GM20431 (cell line): ENCODE measurements at regions not wholly inside any gene's neighbourhood (a gene's known extent, or its start where the extent isn't known, plus 50 kb on each side); places are given as distances from the start of the nearest gene placed in this dataset.
"Not testable (repeated sequence)": the region's sequence is repeated elsewhere in the genome, so short reads cannot be mapped to it uniquely, and the experiment has no call there.

Source experiments
- in situ Hi-C: fragments of 300-500 bp; cut with MseI, MboI; formaldehyde crosslinking; loops from one replicate; pipeline ENCODE4 v1.15.0; 2020; ENCODE audit warnings: low sequenced_read_pairs; ENCODE audit not compliant: unreplicated experiment

DNA sequence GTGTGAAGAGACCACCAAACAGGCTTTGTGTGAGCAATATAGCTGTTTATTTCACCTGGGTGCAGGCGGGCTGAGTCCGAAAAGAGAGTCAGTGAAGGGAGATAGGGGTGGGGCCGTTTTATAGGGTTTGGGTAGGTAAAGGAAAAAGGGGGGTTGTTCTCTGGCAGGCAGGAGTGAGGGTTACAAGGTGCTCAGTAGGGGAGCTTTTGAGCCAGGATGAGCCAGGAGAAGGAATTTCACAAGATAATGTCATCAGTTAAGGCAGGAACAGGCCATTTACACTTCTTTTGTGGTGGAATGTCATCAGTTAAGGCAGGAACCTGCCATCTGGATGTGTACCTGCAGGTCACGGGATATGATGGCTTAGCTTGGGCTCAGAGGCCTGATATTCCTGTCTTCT lies 768.4 kb upstream of the KIRREL3 start:
- in situ Hi-C loops: not testable (repeated sequence)

DNA sequence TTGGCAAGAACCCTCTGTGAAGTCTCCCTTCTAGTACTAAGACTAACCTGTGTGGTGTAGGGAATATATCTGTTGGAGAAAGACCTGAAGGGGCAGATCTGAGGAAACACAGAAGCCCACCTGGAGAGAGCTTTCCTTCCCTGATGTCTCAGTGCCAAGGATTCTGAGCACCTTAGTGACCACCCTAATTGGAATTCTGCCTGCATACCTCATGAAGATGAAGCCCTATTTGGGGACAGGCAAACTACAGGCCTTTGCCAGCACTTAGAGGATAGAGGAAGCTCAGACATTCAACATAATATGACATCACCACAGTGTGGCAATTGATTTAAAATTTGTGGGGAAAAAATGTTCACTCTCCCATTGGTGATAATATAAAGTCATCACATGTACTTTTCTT lies 766.2 kb upstream of the KIRREL3 start:
- in situ Hi-C loops: no loop called here

DNA sequence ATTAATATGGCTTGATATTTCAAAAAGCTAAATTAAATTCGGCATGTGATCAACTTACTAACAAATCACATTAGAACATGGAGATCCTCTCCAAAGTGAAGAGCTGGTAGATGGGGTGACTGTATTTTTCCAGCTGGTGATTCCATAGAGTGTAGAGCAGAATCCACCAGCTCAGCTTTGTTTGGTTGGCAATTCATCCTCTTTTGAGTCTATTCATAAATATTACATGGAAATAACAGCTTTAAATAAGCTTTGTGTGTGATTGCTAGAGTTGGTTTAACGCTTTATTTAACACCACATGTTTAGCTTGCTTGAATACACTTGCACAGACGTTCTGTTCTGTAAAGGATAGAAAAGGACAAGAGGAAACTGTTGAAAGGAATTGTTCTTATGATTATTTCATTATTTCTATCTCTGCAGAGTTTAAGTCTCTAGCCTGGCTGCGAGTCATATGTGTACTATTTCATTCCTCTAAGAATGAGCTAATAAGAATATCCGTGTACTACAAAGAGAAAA lies 738.3 kb upstream of the KIRREL3 start:
- in situ Hi-C loops: no loop called here

DNA sequence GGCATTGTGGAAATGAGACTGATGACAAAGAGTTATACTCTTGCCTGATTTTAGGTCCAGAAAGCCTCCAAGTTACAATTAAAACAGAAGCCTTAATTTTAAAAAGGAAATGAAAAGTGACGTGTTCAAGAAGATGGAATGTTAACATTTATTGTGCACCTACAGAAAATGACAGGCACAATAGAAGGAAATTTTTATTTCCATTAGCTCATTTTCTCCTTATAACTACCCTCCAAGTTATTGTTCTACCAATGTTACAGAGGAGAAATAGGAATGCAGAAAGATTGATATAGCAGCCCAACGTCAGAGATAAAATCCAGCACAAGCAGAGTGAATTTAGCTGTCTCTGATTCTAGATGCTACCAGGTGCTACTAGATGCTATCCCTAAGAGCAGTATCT lies 736.9 kb upstream of the KIRREL3 start:
- in situ Hi-C loops: no loop called here

DNA sequence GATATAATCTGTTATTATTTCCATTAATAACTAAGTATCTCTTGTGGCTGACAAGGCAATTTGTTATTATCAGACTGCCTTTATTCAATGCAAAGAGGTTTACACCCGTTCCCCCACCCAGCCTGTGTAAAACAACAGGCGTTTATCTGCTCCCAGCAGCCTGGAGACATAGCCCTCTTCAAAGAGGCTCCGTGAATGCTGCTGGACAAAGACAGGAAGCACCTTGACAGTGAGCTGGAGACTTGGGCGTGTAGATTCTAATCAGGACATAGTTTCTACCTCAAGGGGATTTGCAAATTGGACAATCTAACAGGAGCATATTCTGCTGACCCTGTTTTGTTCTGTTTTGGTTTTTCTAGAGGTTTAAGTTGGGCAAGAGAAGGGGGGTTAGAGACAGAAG lies 733.0 kb upstream of the KIRREL3 start:
- in situ Hi-C loops: no loop called here

DNA sequence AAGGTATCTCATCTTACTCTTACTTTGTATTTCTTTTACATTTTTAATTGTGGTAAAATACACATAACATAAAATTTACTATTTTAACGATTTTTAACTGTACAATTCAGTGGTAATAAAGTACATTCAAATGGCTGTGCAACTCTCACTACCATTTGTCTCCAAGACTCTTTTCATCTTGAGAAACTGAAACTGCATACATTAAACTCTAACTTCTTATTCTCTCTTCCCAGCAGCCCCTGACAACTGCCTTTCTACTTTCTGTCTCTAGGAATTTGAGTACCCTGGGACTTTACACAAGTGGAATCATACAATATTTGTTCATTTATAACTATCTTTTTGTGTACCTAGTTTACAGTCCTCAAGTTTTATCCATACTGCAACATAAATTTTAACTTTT lies 725.8 kb upstream of the KIRREL3 start:
- in situ Hi-C loops: no loop called here

DNA sequence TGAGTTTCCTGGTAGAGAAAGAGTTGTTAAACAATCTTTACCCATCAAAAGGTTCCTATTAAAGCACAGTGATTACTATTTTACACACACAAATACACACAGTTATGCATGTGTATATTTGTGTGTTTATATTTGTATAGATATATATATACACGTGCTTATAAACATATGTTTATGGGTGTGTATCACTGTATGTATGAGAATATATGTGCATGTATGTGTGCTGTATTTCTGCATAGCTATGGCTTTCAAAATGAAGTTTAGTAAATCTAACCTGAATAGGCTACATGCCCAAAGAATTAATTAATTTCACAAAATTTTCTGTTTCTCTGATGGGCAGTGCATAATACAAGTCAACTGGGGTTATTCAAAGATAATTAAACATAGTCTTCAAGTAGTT lies 723.1 kb upstream of the KIRREL3 start:
- in situ Hi-C loops: no loop called here

DNA sequence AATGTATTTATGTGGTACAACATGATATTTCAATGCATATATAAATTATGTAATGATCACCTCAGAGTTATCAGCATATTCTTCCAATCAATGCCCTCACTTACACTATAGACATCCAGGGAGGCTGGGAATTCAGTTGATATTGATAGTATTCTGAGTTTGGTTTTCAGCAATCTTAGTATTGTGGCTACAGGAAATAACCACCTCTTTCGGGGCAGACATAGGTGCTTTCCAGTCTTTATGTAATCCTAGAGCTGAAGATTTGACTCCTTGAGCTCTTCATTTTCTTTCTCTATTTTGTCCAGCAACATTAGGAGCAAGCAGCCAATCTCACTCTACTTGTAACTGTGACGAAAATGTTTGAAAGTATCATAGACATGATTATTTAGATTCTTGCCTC lies 712.7 kb upstream of the KIRREL3 start:
- in situ Hi-C loops: no loop called here

DNA sequence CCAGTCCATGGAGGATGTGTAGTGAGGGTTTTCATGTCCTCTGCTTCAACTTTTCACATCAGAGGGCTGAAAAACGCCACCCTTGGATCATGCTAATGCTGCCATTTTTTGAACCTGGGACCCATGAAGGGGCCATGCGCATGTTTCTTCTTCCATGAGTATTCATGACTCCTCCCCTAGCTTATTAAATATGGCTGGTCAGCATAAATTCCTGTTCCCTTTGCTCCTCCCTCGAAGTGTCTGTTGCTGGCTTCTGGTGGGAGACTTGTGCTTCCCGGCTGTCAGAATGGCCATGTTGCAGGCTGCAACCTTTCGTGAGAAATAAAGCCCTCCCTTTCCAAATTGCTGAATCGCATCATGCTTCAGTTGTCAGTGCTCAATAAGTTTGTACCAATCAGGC lies 711.2 kb upstream of the KIRREL3 start:
- in situ Hi-C loops: no loop called here

DNA sequence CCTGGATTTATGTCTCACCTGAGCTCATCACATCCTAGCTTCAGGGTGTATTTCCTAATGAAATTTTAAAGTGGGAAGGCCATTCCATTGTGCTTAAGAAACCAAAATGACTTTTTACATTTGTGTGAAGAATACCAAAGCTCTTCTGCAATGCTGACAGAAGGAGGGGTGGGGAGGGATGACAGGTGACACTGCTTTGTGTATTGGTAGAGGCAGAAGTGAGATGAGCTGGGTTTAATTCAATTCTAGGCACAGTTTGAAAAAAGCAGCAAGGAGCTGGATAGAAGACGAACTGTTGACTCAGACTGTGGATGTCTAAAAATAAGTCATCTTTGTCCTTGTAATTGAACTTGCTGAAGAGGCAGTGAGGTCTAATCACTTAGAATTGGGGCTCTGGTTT lies 710.3 kb upstream of the KIRREL3 start:
- in situ Hi-C loops: no loop called here

DNA sequence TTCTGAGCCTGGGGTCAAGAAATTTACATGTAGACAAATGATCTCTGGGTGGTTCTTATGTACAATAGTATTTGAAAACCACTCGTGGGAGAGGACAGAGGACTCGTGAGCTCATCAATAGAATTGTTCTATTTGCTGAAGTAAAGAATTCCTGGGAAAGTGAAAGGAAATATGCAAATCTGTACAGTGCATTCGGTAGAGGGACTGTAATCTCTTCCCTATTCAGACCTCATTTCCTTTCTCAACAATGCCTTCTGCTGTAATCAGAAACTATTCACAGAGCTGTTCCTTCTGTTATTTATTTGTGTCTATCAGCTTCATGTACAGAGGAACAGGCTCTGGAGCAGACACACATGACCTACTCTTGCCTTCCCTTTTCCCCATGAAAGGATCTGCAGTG lies 709.4 kb upstream of the KIRREL3 start:
- in situ Hi-C loops: no loop called here

DNA sequence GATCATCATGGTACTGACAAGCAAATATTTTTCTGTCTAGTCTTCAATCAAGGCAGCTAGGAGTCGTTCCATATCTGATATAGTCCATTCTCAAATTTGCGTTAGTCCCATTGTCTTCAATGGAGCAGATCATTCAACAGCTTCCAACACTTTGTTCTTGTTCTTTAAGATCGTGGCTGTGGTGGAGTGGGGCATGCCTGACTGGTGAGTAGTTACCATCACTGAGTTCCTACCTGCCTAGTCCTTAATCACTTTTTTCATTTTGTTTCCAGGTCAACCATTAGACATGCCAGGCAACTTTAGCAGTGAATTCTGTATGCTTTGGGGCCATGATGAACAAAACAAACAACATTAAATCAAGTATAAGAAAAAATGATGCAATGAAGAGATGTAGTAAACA lies 693.1 kb upstream of the KIRREL3 start:
- in situ Hi-C loops: no loop called here

DNA sequence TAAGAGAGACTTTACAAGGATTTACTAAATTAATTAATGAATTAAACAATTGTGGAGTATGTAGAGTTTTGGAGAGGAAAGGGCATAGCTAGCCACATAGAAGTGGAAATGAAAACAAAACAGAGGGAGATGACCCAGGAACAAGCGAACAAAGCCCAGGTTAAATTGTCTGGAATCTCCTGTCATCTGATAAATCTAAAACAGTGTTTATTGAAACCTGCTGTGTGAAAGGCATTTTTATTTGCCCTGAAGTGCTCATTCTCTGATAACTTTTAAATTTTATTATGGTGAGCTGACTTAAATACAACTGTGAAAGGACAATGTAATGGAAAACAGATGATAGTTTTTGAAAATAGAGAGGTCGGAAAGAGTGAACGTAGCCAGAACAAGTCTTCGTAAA lies 682.8 kb upstream of the KIRREL3 start:
- in situ Hi-C loops: no loop called here

DNA sequence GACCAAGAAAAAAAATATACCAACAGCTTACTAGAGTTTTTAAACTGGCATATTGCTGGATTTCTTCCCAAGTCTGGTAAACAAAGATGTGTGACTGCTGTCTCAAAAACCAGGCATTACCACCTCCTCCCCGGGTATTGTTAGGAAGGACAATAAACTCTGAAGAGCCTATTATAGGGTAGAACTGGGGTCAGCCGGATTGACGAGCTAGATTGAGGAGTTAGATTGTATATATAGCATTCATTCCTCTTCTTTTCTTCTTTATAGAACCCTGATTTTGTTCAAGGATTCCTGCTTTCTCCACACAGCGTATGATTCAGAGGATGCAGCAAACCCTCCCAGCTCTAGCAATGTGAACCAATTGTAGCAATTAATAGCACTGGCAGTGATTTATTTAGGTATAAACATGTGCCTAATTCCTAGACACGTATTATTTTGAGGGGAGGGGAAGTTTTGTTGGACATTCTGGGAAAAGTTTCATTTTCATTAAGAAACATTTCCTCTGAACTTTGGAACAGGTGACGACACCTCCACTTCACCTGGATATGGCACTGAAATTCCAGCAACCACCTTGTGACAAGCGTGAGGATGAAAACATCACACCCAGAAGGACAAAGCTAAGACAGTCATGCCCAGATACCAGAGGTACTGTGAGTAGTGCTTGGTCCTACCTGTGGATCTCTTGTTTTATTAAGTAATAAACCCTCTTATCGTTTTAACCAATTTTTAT lies 679.4 kb upstream of the KIRREL3 start:
- in situ Hi-C loops: no loop called here

DNA sequence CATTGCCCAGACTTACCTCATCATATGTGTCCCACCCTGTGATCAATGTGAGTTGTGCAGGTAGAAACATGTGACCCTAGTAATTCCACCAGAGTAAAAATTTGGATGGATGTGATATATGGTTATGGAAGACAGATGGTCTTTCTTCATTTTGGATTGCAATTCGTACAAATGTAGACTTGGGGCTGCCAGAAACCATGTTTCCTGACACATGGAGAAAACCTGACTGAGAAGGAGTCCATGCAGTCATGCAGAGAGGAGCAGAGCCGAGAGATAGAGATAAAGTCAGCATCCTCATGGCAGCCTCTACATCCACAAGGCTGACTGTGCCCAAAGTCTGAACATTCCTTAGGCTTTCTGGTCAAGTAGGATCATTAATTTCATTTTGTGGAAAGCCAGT lies 678.1 kb upstream of the KIRREL3 start:
- in situ Hi-C loops: no loop called here

DNA sequence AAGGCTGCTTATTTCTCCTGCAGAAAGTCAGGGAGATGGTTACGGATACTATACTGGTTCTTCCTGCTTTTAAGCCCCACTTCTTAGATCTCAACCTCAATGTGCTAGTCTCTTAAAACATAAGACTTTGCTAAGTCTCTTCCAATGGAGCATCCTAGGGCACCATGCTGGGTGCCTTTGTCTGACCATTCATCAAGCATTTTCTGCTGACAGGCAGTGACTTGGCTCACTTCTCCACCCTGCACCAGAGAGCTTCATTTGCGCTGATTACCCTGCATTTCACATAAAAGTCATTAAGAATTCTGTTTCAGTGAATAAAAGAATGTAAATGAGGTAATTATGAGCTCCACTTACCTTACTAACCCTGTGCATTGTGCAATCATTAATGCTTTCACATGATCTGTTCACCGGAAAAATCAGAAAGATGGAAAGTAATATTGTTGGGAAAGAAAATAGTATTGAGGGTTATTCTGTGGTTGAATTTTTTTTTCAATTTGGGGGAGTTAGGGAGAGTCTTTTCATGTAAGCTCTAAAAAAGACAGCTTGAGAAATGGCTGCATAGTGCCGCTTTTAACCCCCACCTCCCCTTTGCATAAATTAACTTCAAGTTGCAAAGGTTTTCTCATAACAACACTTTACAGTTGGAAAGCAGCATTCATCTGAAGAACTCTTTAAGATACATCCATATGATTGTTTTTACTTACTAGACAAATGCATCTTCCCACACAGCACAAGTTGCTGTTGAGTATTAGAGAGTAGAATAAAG lies 677.3 kb upstream of the KIRREL3 start:
- in situ Hi-C loops: no loop called here

DNA sequence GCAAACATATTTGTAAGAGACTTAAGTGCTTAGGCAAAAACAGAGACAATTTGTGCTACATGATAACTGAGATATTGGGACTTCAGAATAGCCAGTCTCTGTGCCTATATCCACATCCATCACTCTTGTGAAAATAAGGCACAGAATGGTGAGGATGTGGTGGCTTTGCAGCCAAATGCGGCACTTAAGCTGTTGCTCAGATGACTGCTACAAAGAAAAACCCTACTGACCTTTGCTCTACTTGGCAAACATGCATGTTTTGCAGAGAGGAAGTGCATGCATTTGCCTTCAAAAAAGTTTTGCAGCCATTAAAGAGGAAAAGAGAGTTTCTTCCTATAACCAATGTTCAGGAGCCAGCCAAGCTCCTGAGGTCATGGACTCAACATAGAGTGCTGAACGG lies 675.0 kb upstream of the KIRREL3 start:
- in situ Hi-C loops: no loop called here

DNA sequence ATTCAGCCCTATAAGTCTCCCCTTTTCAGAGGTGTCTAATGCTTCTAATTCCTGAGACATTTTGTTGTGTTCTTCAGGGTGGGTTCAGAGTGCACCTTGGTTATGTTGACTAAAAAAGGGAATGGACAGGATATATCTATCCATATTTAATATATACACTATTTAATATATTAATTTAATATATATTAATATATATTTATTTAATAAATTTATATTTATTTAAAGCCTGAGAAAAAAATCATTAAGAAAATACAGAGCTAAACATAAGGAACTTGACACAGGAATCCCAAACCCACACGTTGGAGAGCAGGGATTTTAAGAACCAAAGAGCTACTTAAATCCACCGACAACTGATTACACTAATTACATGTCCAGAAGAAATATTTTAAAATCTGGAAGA lies 674.2 kb upstream of the KIRREL3 start:
- in situ Hi-C loops: no loop called here

DNA sequence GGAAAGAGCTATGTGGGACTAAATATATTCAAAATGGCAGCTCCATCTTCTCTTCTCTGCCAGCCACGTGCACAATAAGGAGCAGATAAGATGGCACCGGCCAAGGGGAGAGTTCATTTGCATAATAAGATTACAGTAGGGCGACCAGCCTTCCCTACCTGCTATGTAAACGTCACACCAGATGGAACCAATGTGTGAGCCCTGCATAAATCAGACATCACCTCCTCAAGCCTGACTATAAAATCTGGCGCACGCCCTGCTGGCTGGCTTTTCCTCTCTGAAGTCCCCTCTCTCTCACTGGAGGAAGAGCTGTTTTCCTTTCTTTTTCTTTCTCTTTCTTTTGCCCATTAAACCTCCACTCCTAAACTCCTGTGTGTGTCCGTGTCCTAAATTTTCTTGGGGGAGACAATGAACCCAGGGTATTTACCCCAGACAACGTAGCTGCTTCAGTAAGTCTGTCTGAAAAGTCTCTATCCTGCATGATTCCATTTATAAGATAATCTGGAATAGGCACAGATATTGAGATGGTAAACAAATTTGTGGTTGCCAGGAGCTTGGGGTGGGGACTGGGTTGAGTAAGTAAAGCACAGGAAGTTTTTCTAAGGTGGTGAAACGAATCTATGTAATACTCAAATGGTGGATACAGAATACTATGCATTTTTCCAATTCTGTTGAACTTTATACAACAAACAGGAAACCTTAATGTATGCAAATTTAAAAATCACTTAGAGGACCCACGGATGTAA lies 670.0 kb upstream of the KIRREL3 start:
- in situ Hi-C loops: no loop called here

DNA sequence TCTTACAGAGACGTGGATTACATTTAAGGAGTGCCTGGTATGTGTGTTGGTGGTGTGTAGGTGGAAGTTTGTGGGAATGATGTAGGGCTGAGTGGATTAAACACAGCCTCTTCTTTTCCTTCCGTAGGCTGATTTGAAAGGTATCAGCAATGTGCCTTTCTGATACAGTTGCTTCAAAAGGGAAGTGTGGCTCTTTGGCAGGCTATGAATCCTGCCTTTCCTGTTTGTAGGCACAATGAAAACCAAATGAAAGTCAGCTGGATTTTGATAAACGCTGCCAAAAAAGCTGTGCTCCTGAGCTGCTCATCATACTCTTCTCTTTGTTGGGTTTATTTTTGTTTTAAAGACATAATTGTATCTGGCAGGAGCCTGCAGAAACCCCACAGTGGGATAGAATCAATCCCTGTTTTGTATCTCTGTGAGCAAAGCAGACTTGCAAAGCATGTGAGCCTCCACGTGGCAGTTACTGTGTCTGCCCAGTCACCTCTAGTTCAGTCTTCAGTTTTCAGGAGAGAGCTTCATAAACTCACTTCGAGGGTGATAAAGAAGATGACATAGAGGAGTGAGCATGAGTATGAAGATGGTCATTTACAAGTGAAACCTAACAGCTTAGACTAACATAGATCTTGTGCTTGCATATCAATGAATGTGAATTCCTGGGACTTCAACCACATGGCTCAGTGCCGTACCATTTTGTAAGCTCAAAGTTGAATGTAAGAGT lies 655.7 kb upstream of the KIRREL3 start:
- in situ Hi-C loops: no loop called here
